Natural killer cell treated with Interleukin-12 subunit alpha and Interleukin-12 subunit beta and Interleukin-15 and Interleukin-18, amount 100 ng/mL, for 72 hours (primary cell): ENCODE measurements at regions not wholly inside any gene's neighbourhood (a gene's known extent, or its start where the extent isn't known, plus 50 kb on each side); places are given as distances from the start of the nearest gene placed in this dataset.

Experiments used
- ATAC-seq, 2 donors: fragments of 150-1000 bp; cut with Tn5 transposase in 1 of 2; sonication (Bioruptor Pico), chemical (Tn5 transposase) in 1 of 2; 2 replicates each; pipeline ENCODE4 v1.10.0; 2021
- DNase-seq: peaks from one replicate; pipeline ENCODE4 v3.0.0; 2022; ENCODE audit warnings: low spot score
- H3K27ac Mint-ChIP-seq, 2 donors: 1 replicate in 1 of 2; 2 replicates in 1 of 2; pipeline ENCODE4 v1.8.0; 2022; ENCODE audit warnings: mixed read lengths in 2 of 2, mild to moderate bottlenecking in 1 of 2, moderate library complexity in 1 of 2
- H3K27me3 Mint-ChIP-seq, 2 donors: 1 replicate in 1 of 2; 2 replicates in 1 of 2; pipeline ENCODE4 v1.8.0; 2022; ENCODE audit warnings: mixed read lengths in 2 of 2
- H3K36me3 Mint-ChIP-seq: one replicate; pipeline ENCODE4 v1.8.0; 2022; ENCODE audit warnings: mixed read lengths
- H3K4me1 Mint-ChIP-seq, 2 donors: 1 replicate in 1 of 2; 2 replicates in 1 of 2; pipeline ENCODE4 v1.8.0; 2022; ENCODE audit warnings: low read depth in 2 of 2, mixed read lengths in 2 of 2, mild to moderate bottlenecking in 1 of 2
- H3K4me3 Mint-ChIP-seq: one replicate; pipeline ENCODE4 v1.8.0; 2022; ENCODE audit warnings: mixed read lengths
- H3K9me3 Mint-ChIP-seq: 2 replicates; pipeline ENCODE4 v1.8.0; 2022; ENCODE audit warnings: mixed read lengths

- no peaks in the 10 kb centered on the region for H3K4me1 Mint-ChIP-seq
- no peak for ATAC-seq
- H3K9me3 Mint-ChIP-seq, result no peaks in the 10 kb centered on the region
Observed at GRCh38 chr10:47087667-47088066, 176.4 kb downstream of the PTPN20 start.

GRCh38 chr10:47088656-47089354, 177.6 kb downstream of the PTPN20 start:
- H3K36me3 Mint-ChIP-seq, result no peaks in the 10 kb centered on the region
- H3K9me3 Mint-ChIP-seq, result no peaks in the 10 kb centered on the region
- no peak overlapping the region for H3K4me3 Mint-ChIP-seq
- DNase-seq, result no peak
- no peak for ATAC-seq
- no peaks in the 10 kb centered on the region for H3K4me1 Mint-ChIP-seq
- peaks cover 0 to 8% of the 10 kb centered on the region in 2 donors for H3K27me3 Mint-ChIP-seq
- H3K27ac Mint-ChIP-seq, result no peak overlapping the region

More at GRCh38 chr10:47087667-47088066, 176.4 kb downstream of the PTPN20 start:
- Mint-ChIP-seq H3K36me3 (no peaks in the 10 kb centered on the region), H3K27me3 (peaks cover 0 to 8% of the 10 kb centered on the region in 2 donors), H3K27ac (no peak overlapping the region), H3K4me3 (no peak overlapping the region)
- no peak for DNase-seq

- Mint-ChIP-seq H3K4me3 (no peak overlapping the region), H3K27ac (no peak overlapping the region), H3K4me1 (no peaks in the 10 kb centered on the region), H3K9me3 (no peaks in the 10 kb centered on the region), H3K27me3 (peaks cover 4 to 13% of the 10 kb centered on the region in 2 donors), H3K36me3 (no peaks in the 10 kb centered on the region)
- DNase-seq, result no peak
- ATAC-seq, result no peak
Observed at GRCh38 chr10:47090042-47090441, 178.8 kb downstream of the PTPN20 start.

- peaks cover 7 to 13% of the 10 kb centered on the region in 2 donors for H3K27me3 Mint-ChIP-seq
- no peak overlapping the region for H3K27ac Mint-ChIP-seq
- ATAC-seq (no peak), DNase-seq (no peak)
- no peak overlapping the region for H3K4me3 Mint-ChIP-seq
- H3K4me1 Mint-ChIP-seq, result no peaks in the 10 kb centered on the region
- no peaks in the 10 kb centered on the region for H3K36me3 Mint-ChIP-seq
- H3K9me3 Mint-ChIP-seq, result no peaks in the 10 kb centered on the region
Observed at GRCh38 chr10:47090903-47091302, 179.7 kb downstream of the PTPN20 start.

- no peak overlapping the region for H3K4me3 Mint-ChIP-seq
- ATAC-seq (no peak), DNase-seq (no peak)
- no peaks in the 10 kb centered on the region for H3K9me3 Mint-ChIP-seq
- no peak overlapping the region for H3K27ac Mint-ChIP-seq
- H3K27me3 Mint-ChIP-seq, result peaks cover 7 to 13% of the 10 kb centered on the region in 2 donors
- no peaks in the 10 kb centered on the region for H3K36me3 Mint-ChIP-seq
- no peaks in the 10 kb centered on the region for H3K4me1 Mint-ChIP-seq
Observed at GRCh38 chr10:47091421-47091820, 180.2 kb downstream of the PTPN20 start.

GRCh38 chr10:47092376-47092775, 181.1 kb downstream of the PTPN20 start:
- DNase-seq, result no peak
- no peak overlapping the region for H3K27ac Mint-ChIP-seq
- no peak overlapping the region for H3K4me3 Mint-ChIP-seq
- ATAC-seq, result peak; percentile 22 to 25
- H3K27me3 Mint-ChIP-seq, result peaks cover 7 to 13% of the 10 kb centered on the region in 2 donors
- H3K4me1 Mint-ChIP-seq, result no peaks in the 10 kb centered on the region
- no peaks in the 10 kb centered on the region for H3K36me3 Mint-ChIP-seq
- H3K9me3 Mint-ChIP-seq, result no peaks in the 10 kb centered on the region

- ATAC-seq (peak; percentile 25 to 26), DNase-seq (no peak)
- Mint-ChIP-seq H3K4me1 (no peaks in the 10 kb centered on the region), H3K9me3 (no peaks in the 10 kb centered on the region), H3K27me3 (peaks cover 7 to 13% of the 10 kb centered on the region in 2 donors), H3K4me3 (no peak overlapping the region), H3K36me3 (no peaks in the 10 kb centered on the region), H3K27ac (no peak overlapping the region)
Observed at GRCh38 chr10:47092831-47093230, 181.6 kb downstream of the PTPN20 start.

GRCh38 chr10:47094126-47094525, 182.9 kb downstream of the PTPN20 start:
- DNase-seq, result no peak
- Mint-ChIP-seq H3K4me1 (no peaks in the 10 kb centered on the region), H3K9me3 (no peaks in the 10 kb centered on the region), H3K4me3 (no peak overlapping the region), H3K36me3 (no peaks in the 10 kb centered on the region), H3K27me3 (peaks cover 7 to 13% of the 10 kb centered on the region in 2 donors), H3K27ac (no peak overlapping the region)
- ATAC-seq, result no peak

- Mint-ChIP-seq H3K4me1 (no peaks in the 10 kb centered on the region), H3K36me3 (no peaks in the 10 kb centered on the region), H3K4me3 (no peak overlapping the region), H3K27me3 (peaks cover 7 to 13% of the 10 kb centered on the region in 2 donors), H3K27ac (no peak overlapping the region), H3K9me3 (no peaks in the 10 kb centered on the region)
- DNase-seq, result no peak
- ATAC-seq, result no peak
Observed at GRCh38 chr10:47094636-47095035, 183.4 kb downstream of the PTPN20 start.

GRCh38 chr10:47095211-47095610, 184.0 kb downstream of the PTPN20 start:
- Mint-ChIP-seq H3K36me3 (no peaks in the 10 kb centered on the region), H3K4me1 (no peaks in the 10 kb centered on the region), H3K27ac (no peak overlapping the region), H3K27me3 (peaks cover 7 to 9% of the 10 kb centered on the region in 2 donors), H3K4me3 (no peak overlapping the region), H3K9me3 (no peaks in the 10 kb centered on the region)
- ATAC-seq (no peak), DNase-seq (no peak)

GRCh38 chr10:47095848-47096612, 184.8 kb downstream of the PTPN20 start:
- DNase-seq, result no peak
- Mint-ChIP-seq H3K36me3 (no peaks in the 10 kb centered on the region), H3K27me3 (peaks cover 5 to 7% of the 10 kb centered on the region in 2 donors), H3K9me3 (no peaks in the 10 kb centered on the region), H3K27ac (no peak overlapping the region), H3K4me3 (no peak overlapping the region), H3K4me1 (no peaks in the 10 kb centered on the region)
- ATAC-seq, result no peak

- Mint-ChIP-seq H3K9me3 (no peaks in the 10 kb centered on the region), H3K4me1 (no peaks in the 10 kb centered on the region), H3K27me3 (peaks cover 5 to 7% of the 10 kb centered on the region in 2 donors), H3K27ac (no peak overlapping the region), H3K36me3 (no peaks in the 10 kb centered on the region), H3K4me3 (no peak overlapping the region)
- DNase-seq (no peak), ATAC-seq (no peak)
Observed at GRCh38 chr10:47098238-47098637, 187.0 kb downstream of the PTPN20 start.

- H3K4me1 Mint-ChIP-seq, result no peaks in the 10 kb centered on the region
- H3K27me3 Mint-ChIP-seq, result peaks cover 5 to 7% of the 10 kb centered on the region in 2 donors
- H3K4me3 Mint-ChIP-seq, result no peak overlapping the region
- ATAC-seq, result no peak
- no peak for DNase-seq
- no peaks in the 10 kb centered on the region for H3K9me3 Mint-ChIP-seq
- no peak overlapping the region for H3K27ac Mint-ChIP-seq
- H3K36me3 Mint-ChIP-seq, result no peaks in the 10 kb centered on the region
Observed at GRCh38 chr10:47098964-47099363, 187.7 kb downstream of the PTPN20 start.

GRCh38 chr10:47099474-47099873, 188.2 kb downstream of the PTPN20 start:
- DNase-seq, result no peak
- H3K27me3 Mint-ChIP-seq, result peaks cover 1 to 3% of the 10 kb centered on the region in 2 donors
- no peak overlapping the region for H3K27ac Mint-ChIP-seq
- H3K9me3 Mint-ChIP-seq, result no peaks in the 10 kb centered on the region
- H3K36me3 Mint-ChIP-seq, result no peaks in the 10 kb centered on the region
- no peak overlapping the region for H3K4me3 Mint-ChIP-seq
- no peak for ATAC-seq
- H3K4me1 Mint-ChIP-seq, result no peaks in the 10 kb centered on the region
